Natural killer cell (primary cell): ENCODE measurements at regions not wholly inside any gene's neighbourhood (a gene's known extent, or its start where the extent isn't known, plus 50 kb on each side); places are given as distances from the start of the nearest gene placed in this dataset.
"Not testable (repeated sequence)": the region's sequence is repeated elsewhere in the genome, so short reads cannot be mapped to it uniquely, and the experiment has no call there.

ENCODE experiments used
- ATAC-seq, 3 donors: fragments of 150-1000 bp in 2 of 3; fragments of 200-7000 bp in 1 of 3; cut with Tn5 transposase; 1 replicate in 1 of 3; 2 replicates in 2 of 3; pipeline ENCODE4 v1.10.0; 2021; ENCODE audit warnings: mild to moderate bottlenecking in 2 of 3, moderate library complexity in 2 of 3
- DNase-seq, 2 donors: peaks; one replicate each; pipeline versions ENCODE4 v3.0.0 to v3.0.0-alpha.2; 2013 to 2021; ENCODE audit warnings: mixed read lengths in 1 of 2
- H3K27ac ChIP-seq: one replicate; pipeline ENCODE4 v1.5.1; 2013; ENCODE audit warnings: mild to moderate bottlenecking, low read length
- H3K27me3 ChIP-seq: one replicate; pipeline ENCODE4 v1.6.1; 2013; ENCODE audit warnings: low read length; ENCODE audit not compliant: control insufficient read depth, insufficient read depth
- H3K36me3 ChIP-seq: one replicate; pipeline ENCODE4 v1.6.1; 2013; ENCODE audit warnings: low read length; ENCODE audit not compliant: control insufficient read depth, insufficient read depth
- H3K4me1 ChIP-seq: one replicate; pipeline ENCODE4 v1.6.1; 2013; ENCODE audit warnings: low read length; ENCODE audit not compliant: control insufficient read depth, insufficient read depth
- H3K4me3 ChIP-seq: one replicate; pipeline ENCODE4 v1.5.1; 2013; ENCODE audit warnings: low read length
- H3K9me3 ChIP-seq: one replicate; pipeline ENCODE4 v1.6.1; 2013; ENCODE audit warnings: low read length; ENCODE audit not compliant: control insufficient read depth, insufficient read depth
- H3K27ac Mint-ChIP-seq, 2 donors: one replicate each; pipeline ENCODE4 v1.8.0; 2022; ENCODE audit warnings: mild to moderate bottlenecking in 2 of 2, mixed read lengths in 2 of 2, moderate library complexity in 1 of 2
- H3K27me3 Mint-ChIP-seq, 2 donors: one replicate each; pipeline ENCODE4 v1.8.0; 2022; ENCODE audit warnings: low read depth in 2 of 2, mixed read lengths in 2 of 2
- H3K36me3 Mint-ChIP-seq: one replicate; pipeline ENCODE4 v1.8.0; 2022; ENCODE audit warnings: mixed read lengths
- H3K4me1 Mint-ChIP-seq, 2 donors: one replicate each; pipeline ENCODE4 v1.8.0; 2022; ENCODE audit warnings: mixed read lengths in 2 of 2
- H3K4me3 Mint-ChIP-seq: one replicate; pipeline ENCODE4 v1.8.0; 2022; ENCODE audit warnings: mild to moderate bottlenecking, moderate library complexity, mixed read lengths
- H3K9me3 Mint-ChIP-seq, 2 donors: one replicate each; pipeline ENCODE4 v1.8.0; 2022; ENCODE audit warnings: mixed read lengths in 2 of 2
- WGBS: methylation state at CpG from one replicate; pipeline ENCODE4 v1.1.7; 2013; ENCODE audit warnings: missing lambda C conversion rate; ENCODE audit not compliant: insufficient coverage; 5-methylcytosine and 5-hydroxymethylcytosine counted together
- intact Hi-C: fragments of 100-400 bp; cut with micrococcal nuclease; formaldehyde crosslinking; loops from one replicate; pipeline ENCODE4 v1.14.2; 2022
- TF ChIP-seq, protein P1 (sequence below): fragments of 200-600 bp; IDR thresholded peaks from one replicate; pipeline ENCODE4 v1.8.0; 2022; ENCODE audit warnings: antibody characterized with exemption

DNA sequence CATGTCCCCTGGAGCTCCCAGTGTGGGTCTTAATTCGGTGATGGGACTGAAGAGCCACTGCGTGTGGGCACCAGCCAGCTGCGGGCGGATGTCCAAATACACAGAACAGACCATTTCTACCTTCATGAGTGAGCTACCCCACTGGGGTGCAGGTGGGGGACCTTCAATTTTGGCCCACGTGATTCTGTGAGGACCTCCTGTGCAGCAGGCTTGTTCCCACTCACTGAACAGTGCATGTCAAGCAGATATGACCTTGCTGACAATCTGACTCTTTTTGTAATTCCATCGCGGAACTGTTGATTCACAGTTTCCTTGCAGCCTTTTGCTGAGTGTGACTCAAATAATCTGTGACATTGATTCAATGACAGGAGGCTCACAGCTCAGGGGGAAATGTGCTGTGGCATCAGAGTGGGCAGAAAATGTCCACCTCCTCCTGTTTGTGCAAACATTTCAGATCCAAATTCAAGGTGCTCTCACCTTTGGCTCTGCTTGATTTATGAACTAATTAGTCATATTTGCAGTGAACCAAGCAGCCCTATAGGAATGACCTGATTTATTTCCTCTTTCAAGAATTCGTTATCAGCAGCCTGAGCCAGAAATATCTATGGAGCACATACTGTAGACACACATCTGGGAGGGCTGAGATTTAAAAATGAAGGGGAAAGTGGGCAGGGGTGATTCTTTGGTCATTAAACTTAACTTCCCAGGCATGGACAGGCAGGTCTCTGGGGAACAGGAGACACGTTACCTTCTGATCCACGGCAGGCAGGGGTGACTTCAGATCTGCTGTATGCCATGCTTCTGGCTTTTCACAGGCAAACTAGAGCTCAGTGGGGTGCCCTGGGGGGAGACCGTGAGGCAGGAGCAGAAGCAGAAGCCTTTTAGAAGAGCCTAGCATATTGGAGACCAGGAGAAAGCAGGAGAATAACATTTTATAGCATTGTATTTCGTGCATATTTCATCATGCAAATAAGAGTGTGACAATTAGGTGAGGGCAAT lies 170.0 kb upstream of the KL start:
- H3K4me1 ChIP-seq: no peaks in the 10 kb centered on the region
- no peak for ATAC-seq
- H3K9me3 ChIP-seq: no peaks in the 10 kb centered on the region
- Mint-ChIP-seq H3K27ac (no peak overlapping the region), H3K36me3 (no peaks in the 10 kb centered on the region), H3K4me3 (no peak overlapping the region), H3K27me3 (peaks cover 6% of the 10 kb centered on the region in 2 donors), H3K9me3 (no peaks in the 10 kb centered on the region), H3K4me1 (no peaks in the 10 kb centered on the region)
- H3K4me3 ChIP-seq: no peak overlapping the region
- WGBS: 79% methylated on average over 12 of the region's 12 CpGs
- intact Hi-C loops: no loop called here
- TF ChIP-seq, protein P1, sequence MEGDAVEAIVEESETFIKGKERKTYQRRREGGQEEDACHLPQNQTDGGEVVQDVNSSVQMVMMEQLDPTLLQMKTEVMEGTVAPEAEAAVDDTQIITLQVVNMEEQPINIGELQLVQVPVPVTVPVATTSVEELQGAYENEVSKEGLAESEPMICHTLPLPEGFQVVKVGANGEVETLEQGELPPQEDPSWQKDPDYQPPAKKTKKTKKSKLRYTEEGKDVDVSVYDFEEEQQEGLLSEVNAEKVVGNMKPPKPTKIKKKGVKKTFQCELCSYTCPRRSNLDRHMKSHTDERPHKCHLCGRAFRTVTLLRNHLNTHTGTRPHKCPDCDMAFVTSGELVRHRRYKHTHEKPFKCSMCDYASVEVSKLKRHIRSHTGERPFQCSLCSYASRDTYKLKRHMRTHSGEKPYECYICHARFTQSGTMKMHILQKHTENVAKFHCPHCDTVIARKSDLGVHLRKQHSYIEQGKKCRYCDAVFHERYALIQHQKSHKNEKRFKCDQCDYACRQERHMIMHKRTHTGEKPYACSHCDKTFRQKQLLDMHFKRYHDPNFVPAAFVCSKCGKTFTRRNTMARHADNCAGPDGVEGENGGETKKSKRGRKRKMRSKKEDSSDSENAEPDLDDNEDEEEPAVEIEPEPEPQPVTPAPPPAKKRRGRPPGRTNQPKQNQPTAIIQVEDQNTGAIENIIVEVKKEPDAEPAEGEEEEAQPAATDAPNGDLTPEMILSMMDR: no peak
- no peak for DNase-seq
- no peaks in the 10 kb centered on the region for H3K36me3 ChIP-seq
- no peaks in the 10 kb centered on the region for H3K27me3 ChIP-seq
- H3K27ac ChIP-seq: no peak overlapping the region

DNA sequence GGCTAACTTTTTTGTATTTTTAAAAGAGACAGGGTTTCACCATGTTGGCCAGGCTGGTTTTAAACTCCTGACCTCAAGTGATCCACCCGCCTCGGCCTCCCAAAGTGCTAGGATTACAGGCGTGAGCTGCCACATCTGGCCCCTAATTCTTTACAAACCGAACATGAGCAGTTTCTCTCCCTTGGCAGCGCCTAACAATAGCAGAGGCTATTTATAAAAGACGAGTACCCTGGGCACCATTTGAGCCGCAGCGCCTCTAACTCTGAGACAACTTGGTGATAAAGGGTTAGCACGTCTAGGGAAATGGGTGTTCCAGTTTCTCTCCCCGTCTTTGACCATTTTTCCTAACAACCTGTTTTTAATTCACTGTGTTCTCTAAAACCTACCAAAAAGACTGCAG lies 168.2 kb upstream of the KL start:
- peaks cover 6 to 10% of the 10 kb centered on the region in 2 donors for H3K27me3 Mint-ChIP-seq
- H3K4me1 Mint-ChIP-seq, intact Hi-C loops, DNase-seq, H3K9me3 Mint-ChIP-seq, H3K27ac Mint-ChIP-seq, H3K36me3 Mint-ChIP-seq, H3K9me3 ChIP-seq, H3K27me3 ChIP-seq, H3K4me3 Mint-ChIP-seq, ATAC-seq, H3K4me3 ChIP-seq, H3K4me1 ChIP-seq, H3K36me3 ChIP-seq, H3K27ac ChIP-seq: not testable (repeated sequence)
- WGBS: 96% methylated on average over 10 of the region's 10 CpGs

DNA sequence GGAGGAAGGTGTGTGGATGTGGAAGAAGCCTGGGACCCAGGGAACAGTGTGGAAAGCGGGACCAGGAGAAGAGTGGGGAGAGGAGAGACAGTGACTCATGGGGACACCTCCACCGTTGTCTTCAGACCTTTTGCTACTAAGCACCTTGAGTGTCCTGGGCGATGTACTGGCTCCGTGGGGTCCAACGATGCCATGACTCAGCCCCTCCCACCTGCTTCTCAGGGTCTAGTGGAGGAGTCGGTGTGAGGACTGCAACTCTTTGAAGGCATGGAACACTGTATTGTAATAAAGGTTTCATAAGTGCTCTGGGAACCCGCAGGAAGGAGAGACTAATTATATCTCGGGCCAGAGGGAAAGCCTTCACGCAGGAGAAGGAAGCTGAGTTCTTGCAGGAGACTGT lies 166.9 kb upstream of the KL start:
- H3K36me3 Mint-ChIP-seq: no peaks in the 10 kb centered on the region
- H3K9me3 Mint-ChIP-seq: no peaks in the 10 kb centered on the region
- Histone ChIP-seq H3K27me3 (no peaks in the 10 kb centered on the region), H3K27ac (no peak overlapping the region), H3K4me3 (no peak overlapping the region), H3K9me3 (no peaks in the 10 kb centered on the region), H3K36me3 (no peaks in the 10 kb centered on the region), H3K4me1 (no peaks in the 10 kb centered on the region)
- DNase-seq (no peak), ATAC-seq (no peak)
- no peak overlapping the region for H3K4me3 Mint-ChIP-seq
- WGBS: 93% methylated on average over 9 of the region's 9 CpGs
- H3K4me1 Mint-ChIP-seq: no peaks in the 10 kb centered on the region
- TF ChIP-seq, protein P1: no peak
- intact Hi-C loops: no loop called here
- no peak overlapping the region for H3K27ac Mint-ChIP-seq
- H3K27me3 Mint-ChIP-seq: peaks cover 6 to 12% of the 10 kb centered on the region in 2 donors

DNA sequence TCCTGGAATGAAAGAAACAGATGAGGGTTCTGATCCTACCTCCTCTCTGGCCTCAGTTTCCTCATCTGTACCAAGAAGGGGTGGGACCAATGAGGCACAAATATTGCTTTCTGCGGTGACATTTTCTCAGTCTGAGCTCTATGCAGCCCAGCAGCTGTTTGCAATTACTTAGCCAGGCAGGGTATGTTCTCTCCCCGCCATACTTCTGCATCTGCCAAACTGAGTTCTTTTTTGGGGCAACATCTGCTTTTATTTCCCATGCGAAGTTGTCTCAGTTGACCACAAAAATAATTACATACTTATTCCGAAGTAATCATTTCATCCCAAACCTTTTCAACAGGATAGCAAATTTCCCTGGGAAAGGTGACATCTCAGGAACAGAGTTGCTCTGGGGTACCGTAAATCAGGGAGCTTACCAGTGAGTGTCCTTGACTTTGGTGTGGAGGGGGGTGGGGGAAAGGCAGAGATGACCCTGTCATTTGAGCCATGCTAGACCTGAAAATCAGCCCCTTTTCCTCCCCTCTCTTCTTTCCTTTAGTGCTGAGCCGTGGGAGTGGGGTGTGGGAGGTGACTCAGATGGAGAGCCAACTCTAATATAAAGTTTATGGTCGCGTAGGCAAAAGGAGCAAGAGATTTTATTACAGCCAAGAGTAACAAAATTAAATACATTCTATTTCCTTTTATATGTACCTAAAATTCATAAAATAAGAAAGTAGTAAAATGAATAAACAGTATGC lies 165.7 kb upstream of the KL start:
- H3K27ac Mint-ChIP-seq: no peak overlapping the region
- H3K9me3 Mint-ChIP-seq: no peaks in the 10 kb centered on the region
- H3K4me3 ChIP-seq: no peak overlapping the region
- H3K27ac ChIP-seq: no peak overlapping the region
- WGBS: 95% methylated on average over 5 of the region's 8 CpGs
- intact Hi-C loops: no loop called here
- H3K4me1 ChIP-seq: no peaks in the 10 kb centered on the region
- H3K36me3 Mint-ChIP-seq: no peaks in the 10 kb centered on the region
- no peaks in the 10 kb centered on the region for H3K36me3 ChIP-seq
- no peak for ATAC-seq
- peaks cover 6 to 9% of the 10 kb centered on the region in 2 donors for H3K27me3 Mint-ChIP-seq
- no peaks in the 10 kb centered on the region for H3K27me3 ChIP-seq
- TF ChIP-seq, protein P1: no peak
- no peak overlapping the region for H3K4me3 Mint-ChIP-seq
- no peaks in the 10 kb centered on the region for H3K4me1 Mint-ChIP-seq
- no peak for DNase-seq
- no peaks in the 10 kb centered on the region for H3K9me3 ChIP-seq
